RWPE2 (cell line): ENCODE measurements at regions not wholly inside any gene's neighbourhood (a gene's known extent, or its start where the extent isn't known, plus 50 kb on each side); places are given as distances from the start of the nearest gene placed in this dataset.

ENCODE experiments used
- ATAC-seq: fragments of 200-7000 bp; cut with Tn5 transposase; 3 replicates; pipeline ENCODE4 v1.9.1; 2021; ENCODE audit warnings: low read depth
- DNase-seq: peaks from one replicate; pipeline ENCODE4 v3.0.0-alpha.2; 2020; ENCODE audit warnings: low spot score
- H3K27ac ChIP-seq: fragments of 450-650 bp; 2 replicates; pipeline ENCODE4 v1.5.1; 2017; ENCODE audit warnings: mild to moderate bottlenecking; ENCODE audit not compliant: poor library complexity, severe bottlenecking
- H3K27me3 ChIP-seq: fragments of 250-450 bp; sonication (Bioruptor Pico); 2 replicates; pipeline ENCODE4 v1.5.1; 2021; ENCODE audit warnings: mild to moderate bottlenecking, moderate library complexity; ENCODE audit not compliant: insufficient read depth, poor library complexity, severe bottlenecking
- H3K36me3 ChIP-seq: fragments of 250-450 bp; sonication (Bioruptor Pico); 2 replicates; pipeline ENCODE4 v1.5.1; 2020; ENCODE audit warnings: low read depth, mild to moderate bottlenecking, moderate library complexity
- H3K4me1 ChIP-seq: fragments of 250-450 bp; sonication (Bioruptor Pico); 2 replicates; pipeline ENCODE4 v1.5.1; 2021; ENCODE audit warnings: mild to moderate bottlenecking, moderate library complexity; ENCODE audit not compliant: insufficient read depth, poor library complexity, severe bottlenecking
- H3K4me3 ChIP-seq: fragments of 250-450 bp; sonication (Bioruptor Pico); 2 replicates; pipeline ENCODE4 v1.5.1; 2021; ENCODE audit warnings: mild to moderate bottlenecking, moderate library complexity; ENCODE audit not compliant: severe bottlenecking
- H3K9me3 ChIP-seq: fragments of 250-450 bp; sonication (Bioruptor Pico); 2 replicates; pipeline ENCODE4 v1.5.1; 2021; ENCODE audit warnings: mild to moderate bottlenecking, moderate library complexity; ENCODE audit not compliant: severe bottlenecking
- CTCF ChIP-seq: fragments of 450-650 bp; IDR thresholded peaks from one replicate; pipeline ENCODE4 v1.5.1; 2017; ENCODE audit warnings: mild to moderate bottlenecking, moderate library complexity; ENCODE audit not compliant: poor library complexity, severe bottlenecking

- H3K27ac ChIP-seq, result no peak overlapping the region
- H3K4me1 ChIP-seq, result no peaks in the 10 kb centered on the region
- H3K9me3 ChIP-seq, result no peaks in the 10 kb centered on the region
- TF ChIP-seq CTCF, result no peak
- no peaks in the 10 kb centered on the region for H3K27me3 ChIP-seq
- H3K4me3 ChIP-seq, result no peak overlapping the region
- ATAC-seq (no peak), DNase-seq (no peak)
- no peaks in the 10 kb centered on the region for H3K36me3 ChIP-seq
Measured at GRCh38 chr6:85272592-85272991, 177.3 kb upstream of the NT5E start.

- Histone ChIP-seq H3K9me3 (no peaks in the 10 kb centered on the region), H3K27me3 (no peaks in the 10 kb centered on the region), H3K4me1 (no peaks in the 10 kb centered on the region), H3K4me3 (no peak overlapping the region), H3K36me3 (no peaks in the 10 kb centered on the region), H3K27ac (no peak overlapping the region)
- ATAC-seq, result no peak
- no peak for DNase-seq
- no peak for TF ChIP-seq CTCF
Measured at GRCh38 chr6:85262621-85263020, 187.3 kb upstream of the NT5E start.

GRCh38 chr6:85261271-85261670, 188.6 kb upstream of the NT5E start:
- TF ChIP-seq CTCF, result no peak
- Histone ChIP-seq H3K4me3 (no peak overlapping the region), H3K9me3 (no peaks in the 10 kb centered on the region), H3K27ac (no peak overlapping the region), H3K4me1 (no peaks in the 10 kb centered on the region), H3K36me3 (no peaks in the 10 kb centered on the region), H3K27me3 (no peaks in the 10 kb centered on the region)
- no peak for ATAC-seq
- no peak for DNase-seq

- H3K36me3 ChIP-seq, result no peaks in the 10 kb centered on the region
- DNase-seq, result no peak
- no peaks in the 10 kb centered on the region for H3K9me3 ChIP-seq
- no peaks in the 10 kb centered on the region for H3K27me3 ChIP-seq
- no peaks in the 10 kb centered on the region for H3K4me1 ChIP-seq
- ATAC-seq, result no peak
- no peak overlapping the region for H3K27ac ChIP-seq
- TF ChIP-seq CTCF, result no peak
- H3K4me3 ChIP-seq, result no peak overlapping the region
Measured at GRCh38 chr6:85255661-85256060, 194.2 kb upstream of the NT5E start.

- ATAC-seq (no peak), DNase-seq (no peak)
- Histone ChIP-seq H3K4me1 (no peaks in the 10 kb centered on the region), H3K4me3 (no peak overlapping the region), H3K36me3 (no peaks in the 10 kb centered on the region), H3K27ac (no peak overlapping the region), H3K27me3 (no peaks in the 10 kb centered on the region), H3K9me3 (no peaks in the 10 kb centered on the region)
- no peak for TF ChIP-seq CTCF
Measured at GRCh38 chr6:85252552-85252951, 197.3 kb upstream of the NT5E start.
